GM12874 (cell line): ENCODE measurements at regions not wholly inside any gene's neighbourhood (a gene's known extent, or its start where the extent isn't known, plus 50 kb on each side); places are given as distances from the start of the nearest gene placed in this dataset.

Experiments used
- TF ChIP-seq, protein P1 (sequence below): IDR thresholded peaks from 2 replicates; pipeline ENCODE4 v1.5.1; 2011; ENCODE audit warnings: low read depth, mild to moderate bottlenecking, control low read depth, low read length, moderate library complexity; ENCODE audit not compliant: insufficient read depth

- TF ChIP-seq, protein P1, sequence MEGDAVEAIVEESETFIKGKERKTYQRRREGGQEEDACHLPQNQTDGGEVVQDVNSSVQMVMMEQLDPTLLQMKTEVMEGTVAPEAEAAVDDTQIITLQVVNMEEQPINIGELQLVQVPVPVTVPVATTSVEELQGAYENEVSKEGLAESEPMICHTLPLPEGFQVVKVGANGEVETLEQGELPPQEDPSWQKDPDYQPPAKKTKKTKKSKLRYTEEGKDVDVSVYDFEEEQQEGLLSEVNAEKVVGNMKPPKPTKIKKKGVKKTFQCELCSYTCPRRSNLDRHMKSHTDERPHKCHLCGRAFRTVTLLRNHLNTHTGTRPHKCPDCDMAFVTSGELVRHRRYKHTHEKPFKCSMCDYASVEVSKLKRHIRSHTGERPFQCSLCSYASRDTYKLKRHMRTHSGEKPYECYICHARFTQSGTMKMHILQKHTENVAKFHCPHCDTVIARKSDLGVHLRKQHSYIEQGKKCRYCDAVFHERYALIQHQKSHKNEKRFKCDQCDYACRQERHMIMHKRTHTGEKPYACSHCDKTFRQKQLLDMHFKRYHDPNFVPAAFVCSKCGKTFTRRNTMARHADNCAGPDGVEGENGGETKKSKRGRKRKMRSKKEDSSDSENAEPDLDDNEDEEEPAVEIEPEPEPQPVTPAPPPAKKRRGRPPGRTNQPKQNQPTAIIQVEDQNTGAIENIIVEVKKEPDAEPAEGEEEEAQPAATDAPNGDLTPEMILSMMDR = no peak
Measured at GRCh38 chr17:77802333-77802615, 156.2 kb upstream of the TNRC6C start.

DNA sequence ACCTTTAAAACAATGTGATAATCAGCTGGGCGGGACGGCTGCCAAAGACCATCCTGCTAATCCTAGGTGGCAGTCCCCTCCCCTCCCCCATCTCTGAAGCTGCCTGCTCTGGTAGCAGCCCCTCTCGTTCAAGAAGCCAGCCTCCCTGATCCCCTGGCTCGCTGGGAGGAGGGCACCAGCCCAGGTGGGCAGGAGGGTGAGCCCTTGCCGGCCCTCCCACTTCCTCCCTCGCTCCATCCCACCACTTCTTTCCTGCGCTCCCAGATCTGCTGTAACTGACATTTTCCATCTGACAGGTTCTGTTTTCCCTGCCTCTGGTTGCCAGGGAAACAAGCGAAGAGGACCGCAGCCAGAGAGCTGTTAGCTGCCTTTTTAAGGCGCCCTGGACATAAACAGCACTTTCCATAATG lies 155.7 kb upstream of the TNRC6C start:
- TF ChIP-seq, protein P1 = no peak

DNA sequence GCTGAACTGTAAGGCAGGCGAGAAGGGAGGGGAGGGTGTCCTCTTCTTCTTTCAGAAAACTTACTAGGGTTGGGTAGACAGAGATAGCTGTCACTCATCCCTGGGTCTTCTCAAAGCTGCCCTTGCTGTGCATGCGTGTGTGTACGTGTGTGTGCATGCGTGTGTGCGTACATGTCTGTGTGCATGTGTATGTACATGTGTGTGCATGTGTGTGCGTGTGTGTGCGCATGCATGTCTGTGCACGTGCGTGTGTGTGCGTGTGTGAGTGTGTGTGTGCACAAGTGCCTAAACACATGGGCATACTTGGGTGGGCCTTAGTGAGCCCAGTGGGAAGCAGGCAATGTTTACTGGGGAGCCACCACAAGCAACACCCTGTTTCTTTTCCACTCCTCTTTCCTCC lies 154.8 kb upstream of the TNRC6C start:
- TF ChIP-seq, protein P1 = no peak

DNA sequence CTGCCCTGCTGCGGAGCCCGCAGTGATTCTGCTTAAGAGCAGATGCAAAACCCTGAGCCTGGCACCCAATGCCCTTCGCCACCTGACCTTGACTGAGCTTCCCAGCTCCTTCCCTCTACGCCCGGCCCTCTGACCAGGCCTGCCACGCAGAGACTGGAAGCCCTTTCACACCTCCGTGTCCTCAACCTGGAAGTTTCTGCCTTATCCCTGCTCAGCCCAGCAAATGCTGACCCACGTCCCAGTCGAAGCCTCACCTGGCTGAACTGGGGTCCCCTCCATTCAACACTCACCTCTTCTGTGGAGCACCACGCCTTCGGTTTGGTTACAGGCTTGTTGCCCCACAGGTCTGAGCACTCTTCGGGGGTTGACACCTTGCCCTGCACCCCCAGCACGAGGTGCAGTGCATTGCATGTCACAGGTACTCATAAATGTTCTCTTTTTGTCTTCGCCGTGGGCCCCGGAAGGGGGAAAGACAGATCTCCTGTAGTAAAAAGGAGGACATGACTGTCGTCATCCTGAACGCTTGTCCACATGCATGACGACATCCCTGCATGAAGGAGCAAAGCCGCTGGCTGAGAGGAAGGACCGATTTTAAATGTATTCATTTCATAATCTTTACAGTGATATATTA lies 153.6 kb upstream of the TNRC6C start:
- TF ChIP-seq, protein P1 = no peak

DNA sequence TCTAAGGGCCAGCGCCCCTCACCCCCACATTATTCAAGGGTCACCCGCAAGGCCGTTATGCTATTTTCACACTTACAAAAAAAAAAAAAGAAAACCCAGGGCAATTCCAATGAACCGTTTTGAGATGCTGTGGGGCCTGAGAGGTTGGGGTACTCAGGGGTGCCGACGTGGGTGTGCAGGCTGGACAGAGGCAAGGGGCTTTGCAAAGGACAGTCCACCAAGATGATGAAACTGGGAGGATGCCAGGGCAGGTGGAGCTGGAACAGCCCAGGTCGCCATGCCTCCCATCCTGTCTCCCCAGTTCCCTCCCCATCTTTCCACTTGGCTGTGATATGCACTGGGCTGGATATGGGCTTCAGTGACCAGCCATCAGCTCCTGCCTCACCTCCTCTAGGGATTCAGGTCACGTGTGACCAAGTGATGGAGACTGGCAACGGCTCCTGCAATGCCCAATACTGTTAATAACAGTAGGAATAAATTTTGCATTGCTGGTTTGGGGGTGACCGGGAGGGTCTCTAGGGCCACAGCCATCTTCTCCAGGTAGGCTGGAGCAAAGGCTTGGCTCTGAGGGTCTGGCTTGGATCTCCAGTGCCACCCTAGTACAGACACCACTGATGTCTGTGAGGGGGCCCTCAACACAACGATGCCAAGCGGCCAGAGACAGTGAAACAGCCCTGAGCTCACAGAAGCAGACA lies 151.3 kb upstream of the TNRC6C start:
- TF ChIP-seq, protein P1 = no peak

- TF ChIP-seq, protein P1 = no peak
Measured at GRCh38 chr17:77807746-77808441, 150.6 kb upstream of the TNRC6C start.

DNA sequence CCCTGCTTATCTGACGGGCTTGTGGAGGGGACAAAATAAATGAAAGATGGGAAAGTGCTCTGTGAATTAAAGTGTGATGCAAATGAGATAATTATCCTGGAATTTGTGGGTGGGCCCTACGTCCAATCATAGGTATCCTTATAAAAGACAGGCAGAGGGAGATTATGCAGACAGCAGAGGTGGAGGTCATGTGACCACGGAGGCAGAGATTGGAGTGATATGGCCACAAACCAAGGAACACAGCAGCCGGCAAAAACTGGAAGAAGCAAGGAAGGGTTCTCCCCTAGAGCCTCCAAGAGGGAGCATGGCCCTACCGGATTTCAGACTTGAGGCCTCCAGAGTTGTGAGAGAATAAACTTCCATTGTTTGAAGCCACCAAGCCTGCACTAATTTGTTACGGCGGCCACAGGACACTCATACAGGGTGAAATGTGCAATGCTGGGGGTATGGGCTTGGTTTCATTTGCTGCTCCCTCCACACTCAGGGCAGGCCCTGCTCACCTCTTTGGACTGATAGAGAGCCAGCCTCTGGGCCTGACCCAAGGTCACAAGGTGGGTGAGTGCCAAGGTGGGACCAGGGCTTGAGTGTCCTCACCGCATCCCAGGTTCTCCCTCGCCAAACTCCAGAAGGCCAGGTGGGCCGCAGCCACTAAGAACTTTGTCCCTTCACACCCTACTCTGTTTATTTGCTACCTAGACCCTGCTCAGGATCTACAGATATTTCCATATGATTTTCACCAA lies 149.6 kb upstream of the TNRC6C start:
- TF ChIP-seq, protein P1 = no peak
